GM13977 (cell line): ENCODE measurements at regions not wholly inside any gene's neighbourhood (a gene's known extent, or its start where the extent isn't known, plus 50 kb on each side); places are given as distances from the start of the nearest gene placed in this dataset.

Experiments
- DNase-seq: peaks from one replicate; pipeline ENCODE4 v3.0.0; 2012; ENCODE audit warnings: low spot score
- in situ Hi-C: fragments of 300-500 bp; cut with MboI; formaldehyde crosslinking; loops from one replicate; pipeline ENCODE4 v1.12.0; 2022; ENCODE audit warnings: low sequenced_read_pairs, low pct_unique_long_range_greater_than_20kb, mixed read lengths, inconsistent platforms; ENCODE audit not compliant: unreplicated experiment
- TF ChIP-seq, protein P1 (sequence below): IDR thresholded peaks from 2 replicates; pipeline ENCODE4 v1.5.1; 2012; ENCODE audit warnings: mild to moderate bottlenecking, control low read depth; ENCODE audit not compliant: insufficient read depth; ENCODE audit errors: extremely low read depth, missing control alignments

DNA sequence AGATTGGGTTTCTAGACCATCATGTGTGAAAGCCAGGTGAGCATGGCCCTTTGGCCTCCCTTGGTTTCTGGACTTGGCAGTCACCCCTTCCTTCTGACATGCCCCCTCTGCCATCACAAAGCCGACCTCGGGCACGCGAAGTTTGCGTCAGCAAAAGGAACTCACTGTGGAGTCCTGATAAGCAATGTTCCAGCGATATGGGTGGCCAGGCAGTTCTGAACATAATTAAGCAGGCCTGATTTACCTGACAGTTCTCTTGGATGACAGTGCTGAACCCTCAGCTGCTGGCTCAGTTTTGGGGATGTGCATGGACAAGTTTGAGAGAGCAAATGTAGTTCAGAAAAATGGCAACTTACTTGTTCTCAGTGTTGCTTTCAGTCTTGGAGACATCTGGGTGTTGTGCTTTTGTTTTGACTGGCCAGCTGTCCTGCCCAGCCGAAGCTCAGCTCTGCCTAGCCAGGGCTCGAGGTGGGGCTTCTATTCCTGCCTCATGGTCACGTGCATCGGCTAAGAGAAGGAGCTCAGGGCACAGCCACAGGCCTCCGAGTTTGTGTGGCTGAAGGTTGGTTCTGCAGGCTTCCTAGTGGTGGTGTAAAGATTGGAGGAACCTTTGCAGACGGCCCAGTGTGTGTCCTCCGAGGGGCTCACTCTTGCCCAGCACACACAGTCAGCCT lies 78.3 kb downstream of the CLDN34 start:
- in situ Hi-C loops, result no loop called here
- TF ChIP-seq, protein P1, sequence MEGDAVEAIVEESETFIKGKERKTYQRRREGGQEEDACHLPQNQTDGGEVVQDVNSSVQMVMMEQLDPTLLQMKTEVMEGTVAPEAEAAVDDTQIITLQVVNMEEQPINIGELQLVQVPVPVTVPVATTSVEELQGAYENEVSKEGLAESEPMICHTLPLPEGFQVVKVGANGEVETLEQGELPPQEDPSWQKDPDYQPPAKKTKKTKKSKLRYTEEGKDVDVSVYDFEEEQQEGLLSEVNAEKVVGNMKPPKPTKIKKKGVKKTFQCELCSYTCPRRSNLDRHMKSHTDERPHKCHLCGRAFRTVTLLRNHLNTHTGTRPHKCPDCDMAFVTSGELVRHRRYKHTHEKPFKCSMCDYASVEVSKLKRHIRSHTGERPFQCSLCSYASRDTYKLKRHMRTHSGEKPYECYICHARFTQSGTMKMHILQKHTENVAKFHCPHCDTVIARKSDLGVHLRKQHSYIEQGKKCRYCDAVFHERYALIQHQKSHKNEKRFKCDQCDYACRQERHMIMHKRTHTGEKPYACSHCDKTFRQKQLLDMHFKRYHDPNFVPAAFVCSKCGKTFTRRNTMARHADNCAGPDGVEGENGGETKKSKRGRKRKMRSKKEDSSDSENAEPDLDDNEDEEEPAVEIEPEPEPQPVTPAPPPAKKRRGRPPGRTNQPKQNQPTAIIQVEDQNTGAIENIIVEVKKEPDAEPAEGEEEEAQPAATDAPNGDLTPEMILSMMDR, result no peak
- DNase-seq, result no peak

DNA sequence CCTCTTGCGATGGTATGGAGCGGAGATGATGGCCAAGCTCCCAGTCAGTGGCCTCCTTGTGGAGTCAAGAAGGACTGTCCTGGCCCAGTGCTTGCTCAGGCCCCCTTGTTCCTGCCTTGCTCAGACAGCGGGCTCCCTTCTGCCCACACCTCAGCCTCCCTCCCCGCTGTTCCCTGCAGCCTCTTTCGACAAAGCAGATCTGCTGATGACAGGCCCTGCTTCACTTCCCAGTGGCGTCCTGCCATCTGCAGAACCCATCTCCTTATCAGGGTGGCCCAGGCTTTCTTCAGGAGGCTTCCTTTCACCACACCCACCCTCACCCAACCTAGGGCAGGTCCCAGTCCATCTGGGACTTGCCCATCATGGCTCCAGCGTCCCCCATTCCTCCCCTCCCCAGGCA lies 80.0 kb downstream of the CLDN34 start:
- in situ Hi-C loops, result no loop called here
- no peak for DNase-seq
- TF ChIP-seq, protein P1, result no peak

DNA sequence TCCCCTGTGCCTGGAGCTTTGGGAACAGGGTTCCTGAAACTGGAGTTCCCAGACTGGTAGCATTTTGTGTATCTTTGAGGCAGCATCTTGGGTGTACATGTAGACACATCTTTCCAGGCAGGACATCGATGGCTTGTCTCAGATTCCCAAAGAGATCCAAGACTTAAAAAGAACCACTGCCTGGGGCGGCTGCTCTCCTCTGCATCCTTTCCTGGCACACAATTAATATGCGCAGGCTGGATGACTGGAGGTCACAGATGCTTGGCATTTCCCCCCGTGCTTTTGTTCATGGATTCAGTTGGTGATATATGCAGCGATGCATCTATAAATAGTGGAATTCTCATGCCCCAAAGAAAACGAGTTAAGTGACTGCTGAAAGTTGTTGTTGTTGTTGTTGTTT lies 80.5 kb downstream of the CLDN34 start:
- in situ Hi-C loops, result no loop called here
- TF ChIP-seq, protein P1, result no peak
- no peak for DNase-seq

DNA sequence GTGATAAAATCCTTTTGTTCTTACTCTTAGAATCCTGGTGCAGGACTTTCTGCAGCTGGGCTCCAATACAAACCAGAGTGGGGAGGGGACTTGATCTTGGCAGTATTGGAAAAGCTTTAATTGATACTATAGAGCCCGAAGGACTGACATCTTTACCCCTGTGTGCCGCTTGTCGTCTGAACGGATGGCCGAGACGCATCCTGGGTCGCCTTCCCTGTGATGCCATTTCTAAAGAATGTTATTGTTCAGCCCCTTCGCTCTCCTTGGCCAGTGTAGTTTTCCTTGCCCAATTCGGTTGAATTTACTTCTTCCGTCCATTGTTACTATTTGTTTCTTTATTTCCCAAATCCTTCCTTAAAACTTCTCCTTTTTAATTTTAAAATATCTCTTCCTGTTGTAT lies 80.9 kb downstream of the CLDN34 start:
- DNase-seq, result no peak

DNA sequence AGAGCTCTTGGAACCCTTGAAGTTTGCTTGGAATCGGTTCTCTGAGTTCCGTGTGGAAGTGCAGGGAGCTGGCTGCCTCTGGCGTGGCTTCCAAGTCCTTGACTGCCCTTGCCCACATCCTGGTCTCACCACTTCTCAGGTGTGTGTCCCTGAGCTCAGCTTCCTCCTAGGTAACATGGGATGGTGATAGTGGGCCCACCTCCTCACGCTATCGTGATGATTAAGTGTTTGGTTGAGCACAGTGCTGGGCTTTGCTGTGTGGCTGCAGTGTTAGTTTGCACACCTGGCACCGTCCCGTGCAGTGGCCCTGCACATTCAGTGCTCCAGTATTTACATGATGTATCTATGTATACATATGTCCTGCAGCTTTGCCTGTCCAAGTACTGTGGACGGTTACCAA lies 81.5 kb downstream of the CLDN34 start:
- no peak for DNase-seq
- in situ Hi-C loops, result no loop called here
- TF ChIP-seq, protein P1, result no peak

More for the DNA sequence above, 80.9 kb downstream of the CLDN34 start:
- TF ChIP-seq, protein P1, result no peak
- in situ Hi-C loops, result no loop called here

DNA sequence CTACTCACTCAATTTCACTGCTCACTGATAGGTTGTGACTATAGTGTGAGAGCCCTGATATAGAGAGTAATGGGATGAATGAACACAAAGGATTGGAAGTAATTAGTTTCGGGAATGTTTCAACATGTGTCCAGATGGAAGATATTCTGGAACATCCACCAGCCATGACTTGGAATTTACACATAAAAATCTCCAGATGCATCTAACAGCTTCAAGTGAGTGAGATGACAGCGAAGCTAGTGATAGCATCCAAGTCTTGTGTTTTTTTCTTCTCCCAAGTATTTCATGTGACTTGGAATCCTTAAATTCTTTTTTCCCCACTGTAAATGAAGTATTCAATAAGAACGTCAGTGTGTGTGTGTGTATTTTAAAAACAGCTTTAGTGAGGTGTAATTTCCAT lies 82.1 kb downstream of the CLDN34 start:
- TF ChIP-seq, protein P1, result no peak
- in situ Hi-C loops, result no loop called here
- DNase-seq, result no peak
